ENCODE measurements at regions not wholly inside any gene's neighbourhood (a gene's known extent, or its start where the extent isn't known, plus 50 kb on each side); places are given as distances from the start of the nearest gene placed in this dataset.

- Histone ChIP-seq H3K9ac (ENCODE audit: low read length) (no peak overlapping the region), H3K27me3 (ENCODE audit: control insufficient read depth, insufficient read depth, low read length) (no peaks in the 10 kb centered on the region), H3K4me3 (ENCODE audit: low read length) (no peak overlapping the region), H3K27ac (ENCODE audit: low read length) (no peak overlapping the region), H3K36me3 (ENCODE audit: control insufficient read depth, low read depth, low read length) (no peaks in the 10 kb centered on the region), H3K9me3 (ENCODE audit: control insufficient read depth, low read depth, low read length) (no peaks in the 10 kb centered on the region), H3K4me1 (ENCODE audit: control insufficient read depth, low read depth, low read length) (peaks cover 4% of the 10 kb centered on the region)
These were observed 618.3 kb upstream of the PCDH20 start for GRCh38 chr13:62033934-62034333.

GRCh38 chr13:62022369-62022768, 606.7 kb upstream of the PCDH20 start:
- no peaks in the 10 kb centered on the region for H3K27me3 ChIP-seq (ENCODE audit: control insufficient read depth, insufficient read depth, low read length)
- H3K36me3 ChIP-seq (ENCODE audit: control insufficient read depth, low read depth, low read length) = no peaks in the 10 kb centered on the region
- H3K9me3 ChIP-seq (ENCODE audit: control insufficient read depth, low read depth, low read length) = no peaks in the 10 kb centered on the region
- no peak overlapping the region for H3K4me3 ChIP-seq (ENCODE audit: low read length)
- H3K4me1 ChIP-seq (ENCODE audit: control insufficient read depth, low read depth, low read length) = no peaks in the 10 kb centered on the region
- no peak overlapping the region for H3K27ac ChIP-seq (ENCODE audit: low read length)
- no peak overlapping the region for H3K9ac ChIP-seq (ENCODE audit: low read length)

GRCh38 chr13:62019858-62020257, 604.2 kb upstream of the PCDH20 start:
- Histone ChIP-seq H3K27ac (ENCODE audit: low read length) (no peak overlapping the region), H3K4me1 (ENCODE audit: control insufficient read depth, low read depth, low read length) (no peaks in the 10 kb centered on the region), H3K9me3 (ENCODE audit: control insufficient read depth, low read depth, low read length) (no peaks in the 10 kb centered on the region), H3K9ac (ENCODE audit: low read length) (no peak overlapping the region), H3K27me3 (ENCODE audit: control insufficient read depth, insufficient read depth, low read length) (no peaks in the 10 kb centered on the region), H3K36me3 (ENCODE audit: control insufficient read depth, low read depth, low read length) (no peaks in the 10 kb centered on the region), H3K4me3 (ENCODE audit: low read length) (no peak overlapping the region)

- Histone ChIP-seq H3K27me3 (ENCODE audit: control insufficient read depth, insufficient read depth, low read length) (no peaks in the 10 kb centered on the region), H3K4me3 (ENCODE audit: low read length) (no peak overlapping the region), H3K9me3 (ENCODE audit: control insufficient read depth, low read depth, low read length) (no peaks in the 10 kb centered on the region), H3K4me1 (ENCODE audit: control insufficient read depth, low read depth, low read length) (no peaks in the 10 kb centered on the region), H3K27ac (ENCODE audit: low read length) (no peak overlapping the region), H3K9ac (ENCODE audit: low read length) (no peak overlapping the region), H3K36me3 (ENCODE audit: control insufficient read depth, low read depth, low read length) (no peaks in the 10 kb centered on the region)
These were observed 598.6 kb upstream of the PCDH20 start for GRCh38 chr13:62014299-62014698.

- Histone ChIP-seq H3K27me3 (ENCODE audit: control insufficient read depth, insufficient read depth, low read length) (no peaks in the 10 kb centered on the region), H3K9me3 (ENCODE audit: control insufficient read depth, low read depth, low read length) (no peaks in the 10 kb centered on the region), H3K9ac (ENCODE audit: low read length) (no peak overlapping the region), H3K4me1 (ENCODE audit: control insufficient read depth, low read depth, low read length) (no peaks in the 10 kb centered on the region), H3K4me3 (ENCODE audit: low read length) (no peak overlapping the region), H3K27ac (ENCODE audit: low read length) (no peak overlapping the region), H3K36me3 (ENCODE audit: control insufficient read depth, low read depth, low read length) (no peaks in the 10 kb centered on the region)
These were observed 587.8 kb upstream of the PCDH20 start for GRCh38 chr13:62003452-62003851.

GRCh38 chr13:61994174-61994573, 578.5 kb upstream of the PCDH20 start:
- Histone ChIP-seq H3K4me3 (ENCODE audit: low read length) (no peak overlapping the region), H3K27me3 (ENCODE audit: control insufficient read depth, insufficient read depth, low read length) (no peaks in the 10 kb centered on the region), H3K9me3 (ENCODE audit: control insufficient read depth, low read depth, low read length) (no peaks in the 10 kb centered on the region), H3K36me3 (ENCODE audit: control insufficient read depth, low read depth, low read length) (no peaks in the 10 kb centered on the region), H3K9ac (ENCODE audit: low read length) (no peak overlapping the region), H3K27ac (ENCODE audit: low read length) (no peak overlapping the region), H3K4me1 (ENCODE audit: control insufficient read depth, low read depth, low read length) (no peaks in the 10 kb centered on the region)

GRCh38 chr13:61989978-61990377, 574.3 kb upstream of the PCDH20 start:
- Histone ChIP-seq H3K9me3 (ENCODE audit: control insufficient read depth, low read depth, low read length) (no peaks in the 10 kb centered on the region), H3K4me3 (ENCODE audit: low read length) (no peak overlapping the region), H3K27me3 (ENCODE audit: control insufficient read depth, insufficient read depth, low read length) (no peaks in the 10 kb centered on the region), H3K27ac (ENCODE audit: low read length) (no peak overlapping the region), H3K36me3 (ENCODE audit: control insufficient read depth, low read depth, low read length) (no peaks in the 10 kb centered on the region), H3K4me1 (ENCODE audit: control insufficient read depth, low read depth, low read length) (no peaks in the 10 kb centered on the region), H3K9ac (ENCODE audit: low read length) (no peak overlapping the region)

- Histone ChIP-seq H3K4me1 (ENCODE audit: control insufficient read depth, low read depth, low read length) (no peaks in the 10 kb centered on the region), H3K4me3 (ENCODE audit: low read length) (no peak overlapping the region), H3K27me3 (ENCODE audit: control insufficient read depth, insufficient read depth, low read length) (no peaks in the 10 kb centered on the region), H3K9ac (ENCODE audit: low read length) (no peak overlapping the region), H3K36me3 (ENCODE audit: control insufficient read depth, low read depth, low read length) (no peaks in the 10 kb centered on the region), H3K27ac (ENCODE audit: low read length) (no peak overlapping the region), H3K9me3 (ENCODE audit: control insufficient read depth, low read depth, low read length) (no peaks in the 10 kb centered on the region)
These were observed 573.2 kb upstream of the PCDH20 start for GRCh38 chr13:61988810-61989209.

- peaks cover 5% of the 10 kb centered on the region for H3K4me1 ChIP-seq (ENCODE audit: control insufficient read depth, low read depth, low read length)
- H3K27ac ChIP-seq (ENCODE audit: low read length) = no peak overlapping the region
- no peak overlapping the region for H3K4me3 ChIP-seq (ENCODE audit: low read length)
- no peaks in the 10 kb centered on the region for H3K27me3 ChIP-seq (ENCODE audit: control insufficient read depth, insufficient read depth, low read length)
- H3K36me3 ChIP-seq (ENCODE audit: control insufficient read depth, low read depth, low read length) = no peaks in the 10 kb centered on the region
- H3K9ac ChIP-seq (ENCODE audit: low read length) = no peak overlapping the region
- H3K9me3 ChIP-seq (ENCODE audit: control insufficient read depth, low read depth, low read length) = no peaks in the 10 kb centered on the region
These were observed 559.4 kb upstream of the PCDH20 start for GRCh38 chr13:61975001-61975400.

GRCh38 chr13:61965756-61966155, 550.1 kb upstream of the PCDH20 start:
- Histone ChIP-seq H3K4me3 (ENCODE audit: low read length) (no peak overlapping the region), H3K27ac (ENCODE audit: low read length) (no peak overlapping the region), H3K9me3 (ENCODE audit: control insufficient read depth, low read depth, low read length) (no peaks in the 10 kb centered on the region), H3K27me3 (ENCODE audit: control insufficient read depth, insufficient read depth, low read length) (no peaks in the 10 kb centered on the region), H3K4me1 (ENCODE audit: control insufficient read depth, low read depth, low read length) (no peaks in the 10 kb centered on the region), H3K9ac (ENCODE audit: low read length) (no peak overlapping the region), H3K36me3 (ENCODE audit: control insufficient read depth, low read depth, low read length) (no peaks in the 10 kb centered on the region)

GRCh38 chr13:61960981-61961380, 545.3 kb upstream of the PCDH20 start:
- Histone ChIP-seq H3K27ac (ENCODE audit: low read length) (no peak overlapping the region), H3K27me3 (ENCODE audit: control insufficient read depth, insufficient read depth, low read length) (no peaks in the 10 kb centered on the region), H3K36me3 (ENCODE audit: control insufficient read depth, low read depth, low read length) (no peaks in the 10 kb centered on the region), H3K4me3 (ENCODE audit: low read length) (no peak overlapping the region), H3K9ac (ENCODE audit: low read length) (no peak overlapping the region), H3K4me1 (ENCODE audit: control insufficient read depth, low read depth, low read length) (no peaks in the 10 kb centered on the region), H3K9me3 (ENCODE audit: control insufficient read depth, low read depth, low read length) (no peaks in the 10 kb centered on the region)

GRCh38 chr13:61954092-61954491, 538.4 kb upstream of the PCDH20 start:
- Histone ChIP-seq H3K9ac (ENCODE audit: low read length) (no peak overlapping the region), H3K36me3 (ENCODE audit: control insufficient read depth, low read depth, low read length) (no peaks in the 10 kb centered on the region), H3K27ac (ENCODE audit: low read length) (no peak overlapping the region), H3K4me1 (ENCODE audit: control insufficient read depth, low read depth, low read length) (no peaks in the 10 kb centered on the region), H3K27me3 (ENCODE audit: control insufficient read depth, insufficient read depth, low read length) (no peaks in the 10 kb centered on the region), H3K4me3 (ENCODE audit: low read length) (no peak overlapping the region), H3K9me3 (ENCODE audit: control insufficient read depth, low read depth, low read length) (no peaks in the 10 kb centered on the region)
